GM12878 (cell line): ENCODE measurements at regions not wholly inside any gene's neighbourhood (a gene's known extent, or its start where the extent isn't known, plus 50 kb on each side); places are given as distances from the start of the nearest gene placed in this dataset.

Experiments
- ATAC-seq: fragments of 200-7000 bp; cut with Tn5 transposase; 3 replicates; pipeline ENCODE4 v1.9.1; 2020; ENCODE audit warnings: mild to moderate bottlenecking, moderate library complexity
- BruUV-seq: library from RNA; stranded (reverse); fragments of 400-500 nt; replicated peaks from 2 replicates; lab custom pipeline; 2021; lab: Mats Ljungman, UMichigan
- CTCF ChIA-PET: fragments of 300-600 bp; sonication (Branson Sonifier 250); formaldehyde crosslinking; extraction: SDS; loops from one replicate; lab custom pipeline; 2021; ENCODE audit warnings: inconsistent platforms; lab: Yijun Ruan, JAX
- POLR2A ChIA-PET: fragments of 350-600 bp; formaldehyde crosslinking; extraction: SDS; loops from one replicate; lab custom pipeline; 2021; ENCODE audit warnings: inconsistent platforms; lab: Charles Lee
- RAD21 ChIA-PET: fragments of 300-600 bp; sonication (Branson Sonifier 250); formaldehyde crosslinking; loops from one replicate; lab custom pipeline; 2023; ENCODE audit warnings: antibody characterized with exemption; ENCODE audit not compliant: unreplicated experiment; lab: Charles Lee
- SMC1A ChIA-PET: fragments of 300-600 bp; sonication (Branson Sonifier 250); formaldehyde crosslinking; loops from one replicate; lab custom pipeline; 2023; ENCODE audit not compliant: unreplicated experiment, uncharacterized antibody; lab: Charles Lee
- DNase-seq: peaks from one replicate; pipeline ENCODE4 v3.0.0-alpha.2; 2011; ENCODE audit warnings: low read depth, low spot score
- FAIRE-seq: peaks from 3 replicates; lab custom pipeline; 2011; peaks lifted over from hg19 to GRCh38; lab: Jason Lieb, UNC
- H2AFZ ChIP-seq: 2 replicates; pipeline ENCODE4 v1.6.0; 2011; ENCODE audit warnings: low read depth, low read length, control low read depth; ENCODE audit not compliant: control insufficient read depth
- H3K27ac ChIP-seq: 2 replicates; pipeline ENCODE4 v1.5.1; 2011; ENCODE audit warnings: control low read depth; ENCODE audit not compliant: control insufficient read depth, insufficient read depth
- H3K27me3 ChIP-seq, 2 experiments: replicated peaks in 1 of 2; 2 replicates each; pipeline versions ENCODE4 v1.6.0 to v1.6.1; 2011; ENCODE audit warnings: low read length in 1 of 2; ENCODE audit not compliant: control insufficient read depth in 2 of 2, insufficient read depth in 2 of 2
- H3K36me3 ChIP-seq, 2 experiments: 2 replicates each; pipeline ENCODE4 v1.5.1; 2011; ENCODE audit warnings: low read length in 1 of 2; ENCODE audit not compliant: control insufficient read depth in 2 of 2, insufficient read depth in 2 of 2
- H3K4me1 ChIP-seq: 2 replicates; pipeline ENCODE4 v1.6.1; 2011; ENCODE audit warnings: mild to moderate bottlenecking, low read length, moderate library complexity, mixed read lengths; ENCODE audit not compliant: control insufficient read depth, insufficient read depth
- H3K4me2 ChIP-seq: 2 replicates; pipeline ENCODE4 v1.6.0; 2011; ENCODE audit warnings: control low read depth; ENCODE audit not compliant: control insufficient read depth, insufficient read depth
- H3K4me3 ChIP-seq: fragments of 200-600 bp; sonication (generic); 2 replicates; pipeline ENCODE4 v1.5.1; 2016
- H3K79me2 ChIP-seq: 2 replicates; pipeline ENCODE4 v1.6.0; 2011; ENCODE audit warnings: low read length; ENCODE audit not compliant: control insufficient read depth, insufficient read depth
- H3K9ac ChIP-seq: 2 replicates; pipeline ENCODE4 v1.8.0; 2011; ENCODE audit warnings: low read length, control low read depth, mixed read lengths; ENCODE audit not compliant: control insufficient read depth, insufficient read depth
- H3K9me3 ChIP-seq: replicated peaks from 3 replicates; pipeline ENCODE4 v1.5.1; 2011; ENCODE audit warnings: mild to moderate bottlenecking, low read length; ENCODE audit not compliant: control insufficient read depth, insufficient read depth
- H4K20me1 ChIP-seq: 2 replicates; pipeline ENCODE4 v1.6.0; 2011; ENCODE audit not compliant: control insufficient read depth, insufficient read depth
- BACH1 ChIP-seq: fragments of 450-650 bp; IDR thresholded peaks from 2 replicates; pipeline ENCODE4 v1.6.1; 2017; ENCODE audit warnings: mild to moderate bottlenecking, borderline replicate concordance
- CBX3 ChIP-seq: fragments of 200-600 bp; sonication (generic); IDR thresholded peaks from 2 replicates; pipeline ENCODE4 v1.6.1; 2016; ENCODE audit warnings: low read depth, borderline replicate concordance
- IRF4 ChIP-seq: IDR thresholded peaks from 2 replicates; pipeline ENCODE4 v1.6.1; 2011; ENCODE audit warnings: low read depth, low read length
- KDM1A ChIP-seq: fragments of 200-600 bp; sonication (generic); IDR thresholded peaks from 2 replicates; pipeline ENCODE4 v1.6.1; 2016; ENCODE audit warnings: borderline replicate concordance
- MYC ChIP-seq: IDR thresholded peaks from 2 replicates; pipeline ENCODE4 v1.6.1; 2011; ENCODE audit warnings: mild to moderate bottlenecking, low read length, moderate library complexity, inconsistent platforms; ENCODE audit not compliant: insufficient read depth, insufficient replicate concordance, insufficient read length, severe bottlenecking
- NFYA ChIP-seq: IDR thresholded peaks from 2 replicates; pipeline ENCODE4 v1.6.1; 2011; ENCODE audit warnings: low read depth, mild to moderate bottlenecking, low read length, improper control_type of control experiment, borderline replicate concordance
- PAX5 ChIP-seq: IDR thresholded peaks from 2 replicates; pipeline ENCODE4 v1.6.1; 2011; ENCODE audit warnings: low read depth, low read length, borderline replicate concordance
- POLR2A ChIP-seq: IDR thresholded peaks from 2 replicates; pipeline ENCODE4 v1.6.1; 2011; ENCODE audit warnings: low read depth, mild to moderate bottlenecking, low read length
- RAD51 ChIP-seq: fragments of 450-650 bp; IDR thresholded peaks from 2 replicates; pipeline ENCODE4 v1.6.1; 2016; ENCODE audit warnings: moderate library complexity, mild to moderate bottlenecking, inconsistent platforms
- SREBF2 ChIP-seq: IDR thresholded peaks from 2 replicates; pipeline ENCODE4 v1.6.1; 2012; ENCODE audit warnings: mild to moderate bottlenecking, low read length
- TARDBP ChIP-seq: IDR thresholded peaks from 2 replicates; pipeline ENCODE4 v1.6.1; 2016; ENCODE audit warnings: borderline replicate concordance
- USF2 ChIP-seq: IDR thresholded peaks from 2 replicates; pipeline ENCODE4 v1.6.1; 2011; ENCODE audit warnings: low read depth, low read length, improper control_type of control experiment, borderline replicate concordance
- YY1 ChIP-seq: IDR thresholded peaks from 2 replicates; pipeline ENCODE4 v1.6.1; 2011; ENCODE audit warnings: low read depth, mild to moderate bottlenecking, low read length
- ZNF217 ChIP-seq: fragments of 450-650 bp; IDR thresholded peaks from 2 replicates; pipeline ENCODE4 v1.6.1; 2017; ENCODE audit warnings: antibody characterized with exemption, mild to moderate bottlenecking
- ZNF622 ChIP-seq: fragments of 450-650 bp; IDR thresholded peaks from 2 replicates; pipeline ENCODE4 v1.6.1; 2017; ENCODE audit warnings: mild to moderate bottlenecking, inconsistent platforms
- WGBS: methylation state at CpG from one replicate; pipeline ENCODE4 v1.1.6; 2016; ENCODE audit warnings: low lambda C conversion rate; ENCODE audit not compliant: insufficient replicate concordance, insufficient coverage; ENCODE audit errors: missing lambda C conversion rate; 5-methylcytosine and 5-hydroxymethylcytosine counted together
- in situ Hi-C: fragments of 300-500 bp; cut with MboI; formaldehyde crosslinking; loops from 9 replicates; pipeline ENCODE4 v1.14.3; 2018; ENCODE audit warnings: mixed read lengths
- intact Hi-C: fragments of 100-400 bp; cut with micrococcal nuclease; formaldehyde crosslinking; loops from one replicate; pipeline ENCODE4 v1.14.2; 2022; ENCODE audit not compliant: unreplicated experiment
- TF ChIP-seq, protein P1 (sequence below): IDR thresholded peaks from 2 replicates; pipeline ENCODE4 v1.6.1; 2012; ENCODE audit warnings: mild to moderate bottlenecking, low read depth, low read length
- TF ChIP-seq, protein P2 (sequence below): fragments of 450-650 bp; conservative IDR thresholded peaks from 2 replicates; pipeline ENCODE4 v1.6.1; 2017; ENCODE audit warnings: mild to moderate bottlenecking, moderate library complexity

- Histone ChIP-seq H3K36me3 (no peaks in the 10 kb centered on the region), H3K27me3 (no peaks in the 10 kb centered on the region), H3K79me2 (no peaks in the 10 kb centered on the region), H3K9ac (no peak overlapping the region), H4K20me1 (no peaks in the 10 kb centered on the region), H3K4me1 (peaks cover 23% of the 10 kb centered on the region), H2AFZ (no peak overlapping the region; the same call in 1 of the 2 replicates), H3K27ac (0 out of 2 replicates have a peak overlapping the region, but pooled peaks have one; percentile 51), H3K9me3 (no peaks in the 10 kb centered on the region), H3K4me2 (no peak overlapping the region), H3K4me3 (no peak overlapping the region)
- in situ Hi-C loops = no loop called here
- intact Hi-C loops = loop anchor here (5.0 kb wide), 1 partner anchor 44 kb away; no protein-coding TSS in a partner anchor
- ChIA-PET POLR2A (interaction anchor here (0.6 to 8.3 kb wide), 10 partner anchors 12 to 85 kb away, joined by 3 to 260 read pairs (median 4); no protein-coding TSS in a partner anchor), RAD21 (interaction anchor here (0.6 to 7.5 kb wide), 17 partner anchors 12 to 752 kb away, joined by 3 to 122 read pairs (median 5); no protein-coding TSS in a partner anchor), SMC1A (interaction anchor here (0.6 to 9.0 kb wide), 18 partner anchors 10 to 429 kb away, joined by 3 to 230 read pairs (median 8); partner anchors contain the start of genes SNRNP40 and ZCCHC17), CTCF (interaction anchor here (0.8 to 6.6 kb wide), 14 partner anchors 12 to 111 kb away, joined by 3 to 73 read pairs (median 6); no protein-coding TSS in a partner anchor)
- DNase-seq (peak; percentile 83), FAIRE-seq (peak; percentile 66), ATAC-seq (peak; percentile 56)
- BruUV-seq = no TSS peak
- 17% methylated on average over 13 of the region's 13 CpGs for WGBS
- TF ChIP-seq ZNF217 (no peak), NFYA (no peak), PAX5 (0 out of 2 replicates have a peak, but pooled peaks have one; percentile 47), KDM1A (no peak), IRF4 (no peak), USF2 (no peak; the same call in 1 of the 2 replicates), RAD51 (peak; percentile 86), SREBF2 (no peak), BACH1 (peak; percentile 31; the same call in 1 of the 2 replicates), TARDBP (no peak), POLR2A (no peak; the same call in 1 of the 2 replicates), YY1 (0 out of 2 replicates have a peak, but pooled peaks have one; percentile 6), MYC (no peak), CBX3 (no peak), ZNF622 (no peak)
- TF ChIP-seq, protein P1, sequence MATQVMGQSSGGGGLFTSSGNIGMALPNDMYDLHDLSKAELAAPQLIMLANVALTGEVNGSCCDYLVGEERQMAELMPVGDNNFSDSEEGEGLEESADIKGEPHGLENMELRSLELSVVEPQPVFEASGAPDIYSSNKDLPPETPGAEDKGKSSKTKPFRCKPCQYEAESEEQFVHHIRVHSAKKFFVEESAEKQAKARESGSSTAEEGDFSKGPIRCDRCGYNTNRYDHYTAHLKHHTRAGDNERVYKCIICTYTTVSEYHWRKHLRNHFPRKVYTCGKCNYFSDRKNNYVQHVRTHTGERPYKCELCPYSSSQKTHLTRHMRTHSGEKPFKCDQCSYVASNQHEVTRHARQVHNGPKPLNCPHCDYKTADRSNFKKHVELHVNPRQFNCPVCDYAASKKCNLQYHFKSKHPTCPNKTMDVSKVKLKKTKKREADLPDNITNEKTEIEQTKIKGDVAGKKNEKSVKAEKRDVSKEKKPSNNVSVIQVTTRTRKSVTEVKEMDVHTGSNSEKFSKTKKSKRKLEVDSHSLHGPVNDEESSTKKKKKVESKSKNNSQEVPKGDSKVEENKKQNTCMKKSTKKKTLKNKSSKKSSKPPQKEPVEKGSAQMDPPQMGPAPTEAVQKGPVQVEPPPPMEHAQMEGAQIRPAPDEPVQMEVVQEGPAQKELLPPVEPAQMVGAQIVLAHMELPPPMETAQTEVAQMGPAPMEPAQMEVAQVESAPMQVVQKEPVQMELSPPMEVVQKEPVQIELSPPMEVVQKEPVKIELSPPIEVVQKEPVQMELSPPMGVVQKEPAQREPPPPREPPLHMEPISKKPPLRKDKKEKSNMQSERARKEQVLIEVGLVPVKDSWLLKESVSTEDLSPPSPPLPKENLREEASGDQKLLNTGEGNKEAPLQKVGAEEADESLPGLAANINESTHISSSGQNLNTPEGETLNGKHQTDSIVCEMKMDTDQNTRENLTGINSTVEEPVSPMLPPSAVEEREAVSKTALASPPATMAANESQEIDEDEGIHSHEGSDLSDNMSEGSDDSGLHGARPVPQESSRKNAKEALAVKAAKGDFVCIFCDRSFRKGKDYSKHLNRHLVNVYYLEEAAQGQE = no peak
- TF ChIP-seq, protein P2, sequence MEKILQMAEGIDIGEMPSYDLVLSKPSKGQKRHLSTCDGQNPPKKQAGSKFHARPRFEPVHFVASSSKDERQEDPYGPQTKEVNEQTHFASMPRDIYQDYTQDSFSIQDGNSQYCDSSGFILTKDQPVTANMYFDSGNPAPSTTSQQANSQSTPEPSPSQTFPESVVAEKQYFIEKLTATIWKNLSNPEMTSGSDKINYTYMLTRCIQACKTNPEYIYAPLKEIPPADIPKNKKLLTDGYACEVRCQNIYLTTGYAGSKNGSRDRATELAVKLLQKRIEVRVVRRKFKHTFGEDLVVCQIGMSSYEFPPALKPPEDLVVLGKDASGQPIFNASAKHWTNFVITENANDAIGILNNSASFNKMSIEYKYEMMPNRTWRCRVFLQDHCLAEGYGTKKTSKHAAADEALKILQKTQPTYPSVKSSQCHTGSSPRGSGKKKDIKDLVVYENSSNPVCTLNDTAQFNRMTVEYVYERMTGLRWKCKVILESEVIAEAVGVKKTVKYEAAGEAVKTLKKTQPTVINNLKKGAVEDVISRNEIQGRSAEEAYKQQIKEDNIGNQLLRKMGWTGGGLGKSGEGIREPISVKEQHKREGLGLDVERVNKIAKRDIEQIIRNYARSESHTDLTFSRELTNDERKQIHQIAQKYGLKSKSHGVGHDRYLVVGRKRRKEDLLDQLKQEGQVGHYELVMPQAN = 0 out of 2 replicates have a peak, but pooled peaks have one; percentile 1
These were observed 70.3 kb upstream of the TINAGL1 start for GRCh38 chr1:31505911-31506497.
